A673 (cell line): ENCODE measurements at regions not wholly inside any gene's neighbourhood (a gene's known extent, or its start where the extent isn't known, plus 50 kb on each side); places are given as distances from the start of the nearest gene placed in this dataset.

Source experiments
- CTCF ChIP-seq: fragments of 300-800, 200-600 bp; sonication (generic); conservative IDR thresholded peaks from 2 replicates; pipeline ENCODE4 v1.5.1; 2017; ENCODE audit warnings: low read depth, mild to moderate bottlenecking, antibody characterized with exemption, low read length, moderate library complexity, mixed read lengths
- EZH2 ChIP-seq: fragments of 200-600 bp; sonication (generic); IDR thresholded peaks from 2 replicates; pipeline ENCODE4 v1.6.1; 2017; ENCODE audit warnings: borderline replicate concordance, low read depth, mild to moderate bottlenecking, mixed read lengths, antibody characterized with exemption, low read length; ENCODE audit not compliant: poor library complexity, severe bottlenecking

GRCh38 chr5:26498972-26499371, 539.4 kb downstream of the CDH9 start:
- TF ChIP-seq CTCF, result no peak
- TF ChIP-seq EZH2, result no peak
